H1 (cell line): ENCODE measurements at regions not wholly inside any gene's neighbourhood (a gene's known extent, or its start where the extent isn't known, plus 50 kb on each side); places are given as distances from the start of the nearest gene placed in this dataset.

Source experiments
- FOSL1 ChIP-seq: IDR thresholded peaks from 2 replicates; pipeline ENCODE4 v1.6.1; 2011; ENCODE audit warnings: mild to moderate bottlenecking, low read depth, low read length, moderate library complexity; ENCODE audit not compliant: insufficient read depth
- GABPA ChIP-seq: IDR thresholded peaks from 2 replicates; pipeline ENCODE4 v1.6.1; 2011; ENCODE audit warnings: mild to moderate bottlenecking, low read length, moderate library complexity, borderline replicate concordance; ENCODE audit not compliant: insufficient read depth
- KDM4A ChIP-seq: IDR thresholded peaks from one replicate; pipeline ENCODE4 v1.7.1; 2012; ENCODE audit warnings: low read depth, mild to moderate bottlenecking, moderate library complexity, low read length, inconsistent platforms; ENCODE audit not compliant: severe bottlenecking
- POU5F1 ChIP-seq: IDR thresholded peaks from 2 replicates; pipeline ENCODE4 v1.6.1; 2011; ENCODE audit warnings: low read depth, mild to moderate bottlenecking, low read length, moderate library complexity
- RAD21 ChIP-seq, 2 experiments: IDR thresholded peaks in 1 of 2; conservative IDR thresholded peaks in 1 of 2; 2 replicates each; pipeline ENCODE4 v1.6.1; 2011; ENCODE audit warnings: low read depth in 2 of 2, low read length in 2 of 2, improper control_type of control experiment in 1 of 2, inconsistent platforms in 1 of 2, mild to moderate bottlenecking in 1 of 2, moderate library complexity in 1 of 2
- SAP30 ChIP-seq: fragments of 300-600 bp; sonication (generic); IDR thresholded peaks from 2 replicates; pipeline ENCODE4 v1.7.1; 2012; ENCODE audit warnings: low read length, moderate library complexity, mild to moderate bottlenecking, inconsistent platforms; ENCODE audit not compliant: insufficient read depth, insufficient replicate concordance
- SP2 ChIP-seq: IDR thresholded peaks from 2 replicates; pipeline ENCODE4 v1.6.1; 2012; ENCODE audit warnings: mild to moderate bottlenecking, low read length, inconsistent platforms

DNA sequence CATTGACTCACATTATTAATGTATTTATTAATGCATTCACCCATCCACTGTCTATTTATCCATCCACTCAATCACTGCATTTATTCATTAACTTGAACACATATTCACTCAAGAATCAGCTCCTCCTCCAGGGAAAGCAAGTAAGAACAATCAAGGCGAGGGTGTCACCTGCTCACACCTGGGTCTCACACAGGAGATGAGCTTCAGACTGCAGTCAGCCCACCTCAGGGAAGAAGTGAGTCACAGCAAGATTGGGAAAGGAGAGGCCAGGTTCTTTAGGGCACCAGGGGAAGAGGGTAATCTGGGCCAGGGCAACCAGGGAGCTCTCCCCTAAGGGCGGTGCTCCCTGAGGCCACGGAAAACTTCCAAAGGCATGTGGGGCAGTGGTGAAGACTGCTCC lies 367.3 kb downstream of the BCL11B start (continued):
- no peak for TF ChIP-seq POU5F1
- no peak for TF ChIP-seq RAD21 (IDR thresholded peaks at IDR 0.05 in 1 of 2, conservative IDR thresholded peaks at IDR 0.05 in 1 of 2; ENCODE audit: low read depth in 2 of 2, low read length in 2 of 2)
- TF ChIP-seq KDM4A, result no peak
- TF ChIP-seq SAP30, result no peak
- TF ChIP-seq FOSL1, result no peak
- TF ChIP-seq GABPA, result no peak
- no peak for TF ChIP-seq SP2
